GM19395 (cell line): ENCODE measurements at regions not wholly inside any gene's neighbourhood (a gene's known extent, or its start where the extent isn't known, plus 50 kb on each side); places are given as distances from the start of the nearest gene placed in this dataset.

Experiments
- ATAC-seq: cut with Tn5 transposase; IDR thresholded peaks from one replicate; pipeline ENCODE4 v1.9.1; 2021; ENCODE audit warnings: mild to moderate bottlenecking, moderate library complexity; ENCODE audit not compliant: unreplicated experiment

DNA sequence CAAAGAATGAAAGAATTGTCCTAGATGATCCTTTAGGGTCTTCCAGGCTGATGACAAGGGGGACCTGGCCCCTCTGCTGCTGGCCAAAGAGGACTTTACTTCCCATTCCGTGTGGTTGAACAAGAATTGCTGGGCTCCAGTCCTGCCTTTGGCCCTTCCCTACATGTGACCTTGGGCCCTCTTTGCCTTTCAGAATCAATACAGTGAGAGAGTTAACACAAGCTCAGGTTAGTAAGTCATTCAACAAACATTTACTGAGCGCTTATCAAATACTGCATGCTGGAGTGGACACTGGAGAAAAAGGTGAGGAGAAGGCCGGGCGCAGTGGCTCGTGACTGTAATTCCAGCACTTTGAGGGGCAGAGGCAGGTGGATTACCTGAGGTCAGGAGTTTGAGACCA, 113.1 kb downstream of the C9orf50 start:
- no peak for ATAC-seq

DNA sequence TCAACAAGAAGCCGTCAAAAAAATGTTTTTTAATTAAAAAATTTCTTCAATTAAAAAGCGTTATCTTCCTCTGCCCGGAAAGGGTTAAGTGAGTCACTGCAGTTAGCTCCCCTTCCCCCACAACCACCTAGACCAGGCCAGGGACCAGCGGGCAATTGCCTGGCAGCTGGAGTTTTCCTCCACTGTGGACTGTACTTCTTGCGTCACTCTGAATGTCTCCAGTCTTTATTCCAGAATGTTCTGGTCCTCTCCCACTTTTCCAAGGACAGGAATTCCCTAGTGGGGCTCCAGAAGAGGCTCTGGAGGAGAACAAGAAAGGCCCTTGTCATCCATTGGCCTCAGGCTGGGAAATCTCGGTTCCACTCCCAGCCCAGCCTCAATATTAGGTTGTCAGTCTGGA, 114.0 kb downstream of the C9orf50 start:
- no peak for ATAC-seq

DNA sequence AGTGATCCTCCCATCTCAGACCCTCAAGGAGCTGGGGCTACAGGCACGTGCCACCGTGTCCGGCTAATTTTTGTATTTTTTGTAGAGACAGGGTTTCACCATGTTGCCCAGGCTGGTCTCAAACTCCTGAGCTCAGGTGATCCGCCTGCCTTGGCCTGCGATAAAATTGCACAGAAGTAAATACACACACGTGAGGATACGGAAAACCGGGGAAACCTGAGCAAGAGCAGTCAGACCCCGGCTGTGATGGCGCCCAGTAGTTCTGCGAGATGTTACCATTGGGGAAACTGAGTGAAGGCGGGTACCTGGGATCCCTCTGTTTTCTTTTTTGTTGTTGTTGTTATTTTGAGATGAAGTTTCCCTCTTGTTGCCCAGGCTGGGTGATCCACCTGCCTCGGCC, 114.9 kb downstream of the C9orf50 start:
- no peak for ATAC-seq

DNA sequence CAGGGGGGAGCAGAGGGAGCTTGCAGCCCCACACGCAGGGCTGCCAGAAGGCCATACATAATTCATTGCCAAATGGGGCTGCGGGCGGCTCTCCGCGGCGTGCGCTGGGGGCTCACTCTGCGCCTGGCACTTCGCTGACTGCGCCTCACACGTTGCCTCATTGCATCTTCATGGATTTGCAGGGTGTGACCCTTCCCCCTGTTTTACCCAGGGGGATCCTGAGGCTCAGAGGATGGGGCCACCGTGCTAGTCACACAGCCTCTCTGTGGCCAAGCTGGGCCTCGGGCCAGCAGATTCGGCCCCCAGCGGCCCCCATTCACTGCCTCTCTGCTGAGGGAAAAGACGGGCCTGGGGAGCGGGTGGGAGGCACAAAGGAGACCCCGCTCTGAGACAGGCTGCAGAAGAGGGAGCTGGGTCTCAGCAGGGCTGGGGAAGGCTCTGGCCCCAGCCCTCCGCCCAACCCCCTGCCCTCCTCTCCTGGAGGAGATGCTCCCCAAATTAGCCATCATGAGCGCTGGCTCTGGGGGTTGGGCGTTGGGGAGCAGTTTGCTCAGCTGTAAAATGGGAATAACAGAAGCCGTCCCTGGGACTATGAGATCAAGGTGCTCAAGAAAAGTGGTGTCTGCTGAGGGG, 115.5 kb downstream of the C9orf50 start:
- no peak for ATAC-seq

DNA sequence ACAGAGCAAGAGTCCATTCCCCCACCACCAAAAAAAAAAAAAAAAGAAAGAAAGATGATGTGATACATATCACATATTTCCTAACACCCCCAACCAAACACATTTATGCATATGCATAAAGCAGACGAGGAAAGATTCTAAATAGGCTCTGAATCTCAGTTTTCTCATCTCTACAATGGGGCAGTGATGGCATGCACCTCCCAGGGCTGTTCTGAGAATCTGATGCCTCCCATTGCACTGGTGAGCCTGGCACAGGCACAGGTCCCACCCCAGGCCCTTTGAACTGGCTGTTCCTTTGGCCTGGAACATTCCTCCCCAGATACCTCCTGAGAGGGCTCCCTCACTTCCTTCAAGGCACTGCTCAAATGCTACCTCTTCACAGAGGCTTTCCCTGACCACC, 116.5 kb downstream of the C9orf50 start:
- no peak for ATAC-seq

DNA sequence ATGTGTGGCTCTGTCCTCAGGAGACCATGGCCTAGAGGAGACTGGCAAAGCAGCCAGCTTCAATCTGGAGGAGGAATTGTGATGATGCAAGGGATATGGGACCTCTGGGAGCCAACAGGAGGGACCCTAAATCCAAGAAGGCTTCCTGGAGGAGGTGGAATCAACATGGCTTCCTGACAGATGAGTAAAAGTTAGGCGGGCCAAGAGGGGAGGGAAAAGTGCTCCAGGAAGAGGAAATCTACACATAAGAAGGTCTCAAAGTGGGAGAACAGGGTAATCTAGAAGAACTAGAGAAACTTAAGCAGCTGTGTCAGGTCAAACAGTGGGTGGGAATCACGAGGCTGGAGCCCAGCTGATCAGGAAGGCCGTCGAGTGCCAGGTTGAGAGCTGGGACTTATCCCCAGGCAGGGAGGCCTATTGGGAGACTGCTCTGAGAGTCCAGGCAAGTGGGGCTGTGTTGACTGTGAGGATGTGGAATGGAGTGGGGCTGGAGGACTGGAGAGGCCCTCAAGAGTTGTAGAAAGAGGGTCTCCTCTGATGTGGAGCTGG, 119.1 kb downstream of the C9orf50 start:
- ATAC-seq, result no peak

DNA sequence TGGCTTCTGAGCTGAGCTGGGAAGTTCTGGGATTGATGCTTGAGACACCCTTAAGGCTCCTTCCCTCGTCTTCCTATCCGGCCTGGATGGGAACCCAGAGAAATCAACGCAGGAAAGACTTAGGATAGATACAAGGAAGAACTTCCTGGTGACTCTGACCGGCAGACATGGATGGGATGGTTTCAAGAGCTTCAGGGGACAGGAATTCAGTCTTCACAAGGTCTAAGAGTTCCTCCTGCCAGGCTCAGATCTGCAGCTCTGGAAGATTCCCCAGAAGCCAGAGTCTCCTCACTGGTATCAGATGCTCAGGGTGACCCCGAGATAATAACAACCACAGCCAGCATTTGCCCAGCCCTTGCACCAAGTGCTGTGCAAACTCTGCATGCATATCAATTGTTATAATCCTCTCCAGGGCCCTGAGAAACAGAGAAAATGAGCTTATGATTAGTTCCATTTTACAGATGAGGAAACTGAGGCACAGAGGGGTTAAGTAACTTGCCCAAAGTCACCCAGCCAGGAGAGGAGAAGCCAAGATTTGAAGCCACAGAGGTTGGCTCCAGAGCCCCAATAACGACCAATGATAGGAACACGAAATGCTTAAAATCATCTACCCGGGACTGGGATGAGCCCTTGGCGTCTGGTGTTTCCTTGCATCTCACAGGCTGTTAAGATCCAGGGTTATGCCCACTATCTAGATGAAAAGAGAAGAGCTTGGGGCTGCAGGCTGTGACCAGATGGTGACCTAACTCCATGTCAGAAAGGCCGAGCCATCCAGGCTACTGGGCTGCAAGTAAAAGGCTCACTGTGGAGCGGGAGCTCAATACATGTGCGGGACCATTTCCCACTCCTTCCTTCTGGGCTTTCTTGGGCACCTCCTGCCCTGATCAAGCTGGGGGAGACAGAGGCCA, 119.8 kb downstream of the C9orf50 start:
- ATAC-seq, result no peak

DNA sequence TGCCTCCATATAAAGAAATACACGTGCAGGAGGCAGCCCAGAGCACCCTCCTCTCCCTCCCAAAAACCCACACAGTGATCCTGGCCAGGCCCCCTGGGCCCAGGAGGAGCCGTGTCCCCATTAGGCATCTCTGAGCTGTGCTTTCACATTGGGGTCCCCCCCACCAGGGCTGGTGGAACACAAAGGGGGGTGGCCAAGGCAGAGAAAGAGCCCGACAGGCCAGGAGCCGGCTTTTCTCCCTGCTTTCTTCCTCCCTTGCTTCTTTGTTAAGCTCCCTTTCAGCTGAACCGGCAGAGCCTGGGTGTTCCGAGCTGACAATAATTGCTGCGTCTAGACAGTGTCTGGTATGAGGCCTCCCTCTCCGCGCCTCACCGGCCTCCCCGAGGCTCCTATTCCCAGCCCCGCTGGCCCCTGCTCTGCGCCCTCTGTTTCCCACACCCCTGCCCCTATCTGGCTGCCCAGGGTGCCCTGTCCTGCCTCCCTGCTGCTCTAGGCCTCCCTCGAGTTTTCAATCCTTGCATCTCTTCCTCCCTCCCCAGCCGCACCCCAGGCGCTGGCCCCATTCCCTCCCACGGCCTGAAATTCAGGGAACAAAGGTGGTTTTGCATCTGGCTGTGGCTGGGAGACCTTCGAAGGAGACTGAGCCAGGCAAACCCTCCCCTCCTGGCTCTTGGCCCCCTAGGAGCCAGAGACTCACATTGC, 120.6 kb downstream of the C9orf50 start:
- ATAC-seq, result no peak

DNA sequence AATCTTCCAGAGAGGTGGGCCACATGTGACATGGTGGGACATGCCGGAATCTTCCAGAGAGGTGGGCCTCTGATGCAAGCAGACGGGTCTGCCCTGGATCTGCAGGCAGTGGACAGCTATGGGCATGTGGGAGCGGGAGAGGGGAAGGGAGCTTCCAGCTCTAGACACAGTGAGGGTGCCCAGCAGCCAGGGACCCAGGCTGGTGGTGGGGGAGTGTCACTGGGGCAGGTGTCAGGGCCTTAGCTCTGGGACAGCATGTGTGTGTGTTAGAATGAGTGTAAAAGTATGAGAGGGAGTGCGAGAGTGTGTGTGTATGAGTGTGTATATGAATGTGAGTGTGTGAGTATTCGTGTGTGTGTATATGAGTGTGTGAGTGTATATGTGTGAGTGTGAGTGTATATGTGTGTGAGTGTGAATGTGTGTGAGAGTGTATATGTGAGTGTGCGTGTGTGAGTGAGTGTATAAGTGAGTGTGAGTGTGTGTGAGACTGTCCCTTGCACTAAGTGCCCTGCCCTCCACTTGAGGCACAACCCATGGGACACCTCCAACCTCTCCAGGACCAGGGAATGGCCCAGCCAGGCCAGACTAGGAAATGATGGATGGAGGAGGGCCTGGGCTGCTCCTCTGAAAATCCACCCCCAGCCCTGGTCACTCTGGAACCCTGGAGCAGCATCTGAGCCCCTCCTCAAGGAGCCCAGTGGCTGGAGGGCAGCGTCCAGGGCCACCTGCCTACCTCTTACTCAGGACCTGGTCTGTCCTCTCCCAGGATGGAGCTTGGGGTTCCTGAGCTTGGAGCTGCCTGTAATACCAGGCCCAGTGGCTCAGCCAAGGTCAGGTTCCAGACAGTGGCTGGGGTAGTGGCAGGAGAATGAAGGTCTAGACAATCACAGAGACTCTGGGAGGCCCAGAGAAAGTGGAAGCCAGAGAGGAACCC, 122.2 kb downstream of the C9orf50 start:
- ATAC-seq, result no peak

DNA sequence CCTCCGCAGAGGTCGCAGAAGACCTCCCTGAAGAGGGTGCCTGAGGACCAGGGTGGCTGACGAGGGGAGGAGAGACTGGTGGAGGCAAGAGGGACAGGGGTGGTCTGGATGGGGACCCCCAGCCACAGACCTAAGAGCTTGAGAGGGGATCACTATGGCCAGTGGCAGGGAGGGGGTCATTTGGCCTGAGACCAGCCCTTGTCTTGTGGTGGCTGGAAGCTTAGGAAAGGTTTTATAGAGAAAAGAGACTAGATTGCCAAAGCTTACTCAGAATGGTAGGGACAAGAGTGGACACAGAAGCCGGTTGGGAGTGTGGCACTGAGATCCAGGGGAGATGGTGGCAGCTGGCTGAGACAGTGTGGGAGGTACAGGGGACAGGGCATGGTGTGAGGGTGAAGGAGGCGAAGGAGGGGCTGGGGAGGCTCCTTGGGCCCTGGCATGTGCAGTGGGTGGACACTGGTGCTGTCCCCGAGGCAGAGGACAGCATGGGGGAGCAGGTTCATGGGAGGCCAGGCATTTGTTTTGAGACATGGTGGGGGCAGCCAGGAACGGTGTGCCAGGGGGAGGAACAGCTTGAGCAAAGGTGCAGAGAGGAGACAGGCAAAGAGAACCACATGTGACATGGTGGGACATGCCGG, 123.0 kb downstream of the C9orf50 start:
- no peak for ATAC-seq

DNA sequence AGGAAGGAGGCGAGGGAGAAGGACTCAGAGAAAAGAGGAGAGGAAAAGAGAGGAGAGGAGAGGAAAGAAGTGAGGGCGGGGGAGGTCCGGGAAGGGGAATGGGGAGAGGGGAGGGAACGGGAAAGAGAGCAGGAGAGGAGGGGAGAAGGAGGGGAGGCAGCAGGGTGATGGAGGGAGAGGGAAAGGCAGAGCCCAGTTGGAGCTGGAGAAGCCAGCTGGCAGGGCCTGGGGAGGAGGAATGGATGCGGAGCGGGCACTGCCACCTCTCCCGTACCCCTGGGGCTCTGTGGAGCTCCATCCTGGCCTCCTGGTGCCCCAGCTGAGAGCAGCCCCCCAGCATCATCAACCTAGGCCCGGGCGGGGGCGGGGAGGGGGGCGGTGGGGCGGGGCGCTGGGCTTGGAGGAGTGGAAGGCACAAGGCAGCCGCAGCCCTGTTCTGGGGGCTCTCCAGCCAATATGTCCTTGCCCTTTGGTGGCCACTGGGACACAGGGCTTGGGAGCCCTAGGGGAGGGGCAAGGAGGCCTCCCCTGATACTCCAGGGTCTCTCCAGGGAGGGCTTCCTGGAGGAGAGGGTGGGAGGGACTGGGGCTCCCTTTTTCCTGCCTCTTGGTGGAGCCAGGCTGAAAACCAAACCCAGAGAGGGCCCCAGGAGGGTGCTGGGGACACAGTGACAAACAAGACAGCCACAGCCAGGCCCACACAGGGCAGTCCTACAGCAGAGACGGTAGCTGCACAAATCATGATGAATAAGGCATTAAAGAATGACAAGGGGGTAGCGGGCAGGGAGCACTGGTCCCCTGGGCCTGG, 123.7 kb downstream of the C9orf50 start:
- ATAC-seq, result no peak

DNA sequence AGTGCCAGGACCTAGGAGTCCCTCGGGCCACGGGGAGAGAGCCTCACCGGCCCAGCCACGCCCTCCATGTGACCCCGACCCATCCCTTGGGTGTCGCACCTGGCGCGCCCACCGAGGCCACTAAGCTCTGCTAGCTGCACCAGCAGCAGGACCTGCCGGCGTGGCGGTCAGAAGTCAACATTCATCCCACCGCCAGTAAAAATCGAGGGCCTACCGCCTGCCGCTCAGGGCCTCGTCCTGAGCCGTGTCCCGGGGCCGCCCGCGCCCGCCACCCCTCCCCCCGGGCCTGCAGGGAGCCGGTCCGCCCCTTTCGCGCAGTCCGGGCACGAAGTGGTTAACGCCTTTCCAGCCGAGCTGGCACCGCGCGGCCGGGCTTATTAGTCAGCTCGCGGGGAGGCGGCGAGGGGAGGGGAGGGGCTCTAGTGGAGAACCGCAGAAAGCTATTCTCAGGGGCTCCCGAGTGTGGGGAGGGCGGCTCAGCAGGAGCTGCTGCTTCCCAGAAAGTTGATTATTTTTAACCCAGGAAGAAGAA, 124.4 kb downstream of the C9orf50 start:
- ATAC-seq, result no peak

DNA sequence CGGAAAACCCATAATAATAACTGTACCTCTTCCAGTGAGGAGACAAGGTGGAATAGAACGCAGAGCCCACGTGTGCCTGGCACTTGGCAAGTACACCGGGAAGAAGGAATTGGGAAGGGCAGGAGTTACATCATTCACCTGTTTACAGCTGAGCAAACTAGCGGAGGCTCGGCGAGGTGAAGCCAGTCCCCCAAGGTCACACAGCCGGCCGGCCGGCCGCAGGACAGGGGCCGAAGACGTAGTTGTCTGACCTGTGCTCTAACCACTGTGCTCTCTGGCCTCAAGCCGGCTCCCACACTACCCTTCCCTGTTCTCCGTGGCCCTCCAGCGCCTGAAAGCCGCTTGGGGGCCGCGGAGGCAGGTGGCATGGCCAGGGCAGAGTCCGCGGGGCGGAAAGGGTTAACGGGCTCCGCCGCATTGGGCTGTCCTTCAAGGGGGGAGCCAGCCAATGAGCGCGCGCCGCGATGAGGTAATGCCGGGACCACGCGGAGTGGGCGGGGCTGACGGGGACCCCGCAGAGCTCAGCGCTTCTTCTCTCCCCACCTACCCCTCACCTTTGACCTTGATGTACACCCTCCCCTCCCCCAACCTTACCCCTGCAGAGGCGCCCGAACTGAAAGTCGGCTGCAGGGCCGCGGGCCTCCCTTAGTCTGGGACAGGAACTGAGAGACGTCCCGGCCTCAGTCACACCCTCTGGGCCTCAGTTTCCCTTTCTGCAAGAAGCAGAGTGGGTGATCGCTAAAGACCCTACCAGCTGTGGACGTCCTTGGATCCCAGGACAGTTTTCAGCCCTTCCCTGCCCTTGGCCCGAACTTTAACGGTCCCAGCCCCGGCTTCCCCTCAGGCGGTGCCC, 125.1 kb downstream of the C9orf50 start:
- no peak for ATAC-seq

DNA sequence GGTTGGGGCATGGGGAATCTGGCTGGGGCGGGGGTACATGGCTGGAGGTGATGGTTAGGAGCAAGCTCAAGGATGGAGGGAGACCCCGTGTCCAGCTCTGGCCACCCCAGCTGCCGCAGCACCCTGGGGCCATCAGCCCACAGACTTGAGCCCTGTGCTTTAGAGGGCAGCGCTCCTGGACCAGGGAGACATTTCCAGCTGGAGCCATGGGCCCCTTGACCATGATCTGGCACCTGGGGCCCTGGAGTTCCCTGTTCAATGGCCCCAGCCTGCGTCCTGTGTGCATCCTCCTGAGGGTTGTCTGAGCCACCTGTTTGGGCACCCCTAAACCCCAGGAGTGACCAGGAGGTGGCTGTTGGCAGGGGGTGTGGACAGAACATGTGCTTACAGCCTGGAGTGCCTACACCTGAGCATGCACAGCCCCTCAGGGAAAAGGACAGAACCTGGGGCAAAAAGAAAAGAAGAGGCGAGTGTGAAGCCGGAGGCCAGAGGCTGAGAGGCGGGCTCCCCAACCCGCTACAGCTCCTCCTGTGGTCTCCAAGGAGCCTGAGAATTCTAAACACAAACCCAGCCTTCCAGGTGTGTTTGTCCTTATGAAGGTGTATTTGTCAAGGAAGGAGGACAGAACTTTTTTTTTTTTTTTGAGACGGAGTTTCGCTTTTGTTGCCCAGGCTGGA, 126.7 kb downstream of the C9orf50 start:
- no peak for ATAC-seq

DNA sequence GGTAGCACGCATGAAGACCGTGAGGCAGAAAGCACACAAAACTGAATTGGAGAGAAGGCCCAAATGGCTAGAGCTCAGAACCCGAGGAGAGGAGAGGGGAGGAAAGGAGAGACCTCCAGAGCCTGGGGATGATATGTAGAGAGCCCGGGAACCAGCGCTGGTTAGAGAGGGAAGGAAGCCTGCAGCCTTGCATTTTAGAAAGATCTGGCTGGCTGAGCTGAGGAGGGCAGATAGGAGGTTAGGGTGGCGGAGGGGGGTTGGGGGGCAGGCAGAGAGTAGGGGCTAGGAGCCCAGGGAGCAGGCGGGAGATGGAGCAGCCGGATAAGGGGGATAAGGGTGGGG, 127.2 kb downstream of the C9orf50 start:
- ATAC-seq, result no peak

DNA sequence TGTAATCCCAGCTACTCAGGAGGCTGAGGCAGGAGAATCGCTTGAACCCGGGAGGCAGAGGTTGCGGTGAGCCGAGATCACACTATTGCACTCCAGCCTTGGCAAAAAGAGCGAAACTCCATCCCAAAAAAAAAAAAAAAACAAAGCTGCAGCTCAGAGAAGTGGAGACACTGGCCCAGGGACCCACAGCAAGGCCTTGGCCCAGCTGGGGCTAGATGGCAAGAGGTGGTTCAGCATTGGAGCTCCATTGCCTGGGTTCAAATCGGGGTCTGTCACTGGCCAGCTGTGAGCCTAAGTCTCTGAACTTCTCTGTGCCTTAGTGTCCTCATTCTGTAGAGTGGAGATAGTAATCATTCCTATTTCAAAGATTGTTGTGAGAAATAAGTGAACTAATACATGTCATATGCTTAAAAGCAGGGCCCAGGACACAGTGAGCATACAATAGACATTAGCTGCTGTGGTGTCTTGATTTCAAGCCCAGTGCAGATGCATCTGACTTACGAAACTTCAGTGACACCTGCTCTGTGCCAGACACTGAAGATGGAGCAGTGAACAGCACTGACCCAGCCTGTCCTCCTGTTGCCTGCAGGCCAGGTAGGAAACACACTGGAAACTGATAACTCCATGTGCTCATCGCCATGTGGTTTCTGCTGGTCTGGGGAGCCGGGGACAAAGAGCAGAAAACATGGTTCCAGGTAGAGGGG, 127.7 kb downstream of the C9orf50 start:
- no peak for ATAC-seq

DNA sequence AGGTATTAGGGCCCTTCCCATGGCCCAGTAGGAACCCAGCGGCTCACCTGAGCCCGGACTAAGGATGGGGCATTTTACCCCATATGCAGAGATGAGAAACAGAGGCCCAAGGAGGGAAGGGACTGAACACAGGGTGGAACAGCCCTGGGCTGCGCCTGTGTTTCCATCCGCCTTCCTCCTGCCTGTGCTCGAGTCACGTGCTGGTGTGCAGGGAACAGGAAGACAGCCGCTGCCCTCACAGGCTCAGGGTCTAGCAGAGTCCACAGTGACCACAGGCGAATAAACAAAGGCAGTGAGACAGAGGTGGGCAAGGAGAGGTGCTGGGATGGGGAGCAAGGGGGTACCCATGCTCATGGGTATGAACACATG, 129.4 kb downstream of the C9orf50 start:
- ATAC-seq, result no peak
